HG03354 (cell line): ENCODE measurements at regions not wholly inside any gene's neighbourhood (a gene's known extent, or its start where the extent isn't known, plus 50 kb on each side); places are given as distances from the start of the nearest gene placed in this dataset.
"Not testable (repeated sequence)": the region's sequence is repeated elsewhere in the genome, so short reads cannot be mapped to it uniquely, and the experiment has no call there.

ENCODE experiments used
- ATAC-seq: cut with Tn5 transposase; IDR thresholded peaks from one replicate; pipeline ENCODE4 v1.9.1; 2021; ENCODE audit warnings: mild to moderate bottlenecking; ENCODE audit not compliant: unreplicated experiment, poor library complexity, severe bottlenecking

DNA sequence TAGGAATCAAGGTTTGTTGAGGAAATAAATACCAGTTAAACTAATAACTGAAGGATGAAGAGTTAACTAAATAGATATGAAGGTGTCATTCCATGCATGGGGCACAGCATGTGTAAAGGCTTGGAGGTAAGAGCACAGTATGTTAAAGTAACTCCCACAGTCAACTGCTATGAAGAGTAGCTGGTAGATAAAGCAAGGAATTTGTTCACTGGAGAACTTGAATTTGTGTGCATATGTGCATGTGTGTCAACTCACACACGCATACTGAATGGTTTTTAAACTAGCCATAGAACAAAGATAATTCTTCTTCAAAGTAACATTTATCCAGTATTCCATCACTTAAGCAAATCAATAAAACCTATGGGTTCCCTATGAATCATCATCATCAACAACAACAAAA is 135.9 kb downstream of the FAM76B start:
- ATAC-seq: no peak

GRCh38 chr11:95653099-95653498 is 136.5 kb downstream of the FAM76B start:
- no peak for ATAC-seq

GRCh38 chr11:95652002-95652472 is 137.5 kb downstream of the FAM76B start:
- no peak for ATAC-seq

- no peak for ATAC-seq
Observed at GRCh38 chr11:95650276-95650675, 139.3 kb downstream of the FAM76B start.

DNA sequence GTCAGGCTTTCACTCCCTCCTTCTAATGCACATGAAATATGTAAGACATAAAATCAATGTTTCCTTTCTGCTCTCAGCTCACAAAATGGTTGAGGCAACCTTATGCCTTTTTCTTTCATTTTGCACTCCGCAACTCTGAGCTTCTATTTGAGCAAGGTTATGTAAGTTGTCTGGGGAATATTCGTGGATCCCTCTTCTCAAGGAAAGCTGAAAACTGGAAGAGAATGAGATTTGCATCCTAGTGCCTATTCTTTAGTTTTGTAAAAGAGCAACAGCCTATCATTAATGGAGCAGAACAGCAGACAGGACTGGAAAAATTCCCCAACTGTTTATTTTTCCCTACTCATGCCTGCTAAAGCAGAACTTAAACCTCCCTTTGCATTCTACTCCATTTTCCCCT is 141.7 kb downstream of the FAM76B start:
- ATAC-seq: no peak

- no peak for ATAC-seq
Observed at GRCh38 chr11:95647355-95647754, 142.2 kb downstream of the FAM76B start.

- peak; percentile 100 for ATAC-seq
Observed at GRCh38 chr11:95641495-95641894, 148.1 kb downstream of the FAM76B start.

DNA sequence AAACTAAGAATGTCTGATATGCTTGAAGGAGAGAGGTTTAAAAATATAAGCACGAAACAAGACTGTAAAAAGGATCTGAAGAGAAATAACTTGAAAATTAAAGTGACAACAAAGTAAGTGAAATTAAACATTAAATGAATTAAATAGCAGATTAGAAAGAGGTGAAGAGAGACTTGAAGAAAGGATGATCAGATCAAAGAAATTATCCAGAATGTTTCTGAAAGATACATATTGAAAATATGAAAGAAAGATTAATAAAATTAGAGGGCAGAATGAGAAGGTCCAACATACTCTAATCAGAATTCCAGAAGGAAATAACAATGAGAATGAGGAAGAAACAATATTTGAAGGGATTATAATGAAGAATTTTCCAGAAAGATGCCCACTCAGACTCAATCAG is 151.1 kb downstream of the FAM76B start:
- ATAC-seq: no peak

DNA sequence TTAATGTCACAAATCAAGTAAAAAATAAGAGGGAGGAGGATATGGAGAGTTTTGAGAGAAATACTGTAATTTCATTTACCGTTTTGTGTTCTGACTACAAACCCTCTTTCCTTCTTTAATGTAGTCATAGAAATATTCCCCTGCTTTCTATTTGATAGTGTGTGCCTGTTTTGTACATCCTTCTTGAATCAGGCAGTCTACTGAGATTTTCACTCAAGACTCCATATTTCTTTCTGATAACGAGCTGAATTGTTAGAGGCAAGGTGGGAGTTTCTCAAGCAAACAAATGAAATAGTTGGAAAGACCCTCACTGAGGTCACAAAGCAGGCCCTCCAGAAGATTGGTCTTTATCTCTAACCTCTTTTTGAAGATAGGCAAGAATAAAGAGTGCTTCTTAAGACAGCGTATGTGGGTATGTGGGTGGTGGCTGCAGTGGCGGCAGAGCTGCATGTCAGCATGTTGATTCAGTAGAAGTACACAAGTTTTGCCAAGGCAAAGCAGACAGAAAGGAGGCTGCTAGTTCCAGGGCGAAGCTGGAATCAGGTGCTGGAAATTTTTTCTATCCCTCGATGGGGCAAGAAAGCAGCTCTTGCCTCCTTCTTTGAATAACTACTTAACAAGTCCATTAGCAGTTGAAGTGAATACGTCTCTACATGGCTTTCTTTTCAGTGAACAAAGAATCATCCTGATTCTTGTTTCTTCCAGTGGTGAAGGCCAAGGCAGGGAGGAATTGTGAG is 164.2 kb downstream of the FAM76B start:
- no peak for ATAC-seq

DNA sequence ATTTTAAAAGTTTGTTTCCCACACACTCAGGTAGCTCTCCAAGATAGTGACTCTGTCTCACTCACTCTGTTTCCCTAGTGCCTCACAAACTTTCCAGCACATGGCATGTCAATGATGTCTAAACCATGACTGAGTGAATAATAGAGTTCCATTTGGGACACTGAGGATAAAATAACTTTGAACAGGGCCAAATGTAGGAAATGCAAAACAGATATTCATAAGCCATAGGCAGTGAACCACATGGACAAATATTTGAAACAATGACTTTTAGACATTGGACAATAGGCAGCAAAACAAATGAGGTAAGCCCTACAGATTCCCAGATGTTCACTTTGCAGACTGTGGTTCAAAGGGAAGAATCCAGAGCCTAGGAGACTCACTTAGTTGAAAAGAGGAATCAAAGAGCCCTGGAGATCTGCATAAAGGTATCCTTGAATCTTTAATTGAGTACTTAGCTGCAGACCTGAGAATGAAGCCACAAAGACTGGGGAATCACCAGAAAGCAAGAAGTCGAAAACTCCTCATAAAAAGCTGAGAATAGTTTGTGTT is 173.3 kb downstream of the FAM76B start:
- ATAC-seq: no peak

DNA sequence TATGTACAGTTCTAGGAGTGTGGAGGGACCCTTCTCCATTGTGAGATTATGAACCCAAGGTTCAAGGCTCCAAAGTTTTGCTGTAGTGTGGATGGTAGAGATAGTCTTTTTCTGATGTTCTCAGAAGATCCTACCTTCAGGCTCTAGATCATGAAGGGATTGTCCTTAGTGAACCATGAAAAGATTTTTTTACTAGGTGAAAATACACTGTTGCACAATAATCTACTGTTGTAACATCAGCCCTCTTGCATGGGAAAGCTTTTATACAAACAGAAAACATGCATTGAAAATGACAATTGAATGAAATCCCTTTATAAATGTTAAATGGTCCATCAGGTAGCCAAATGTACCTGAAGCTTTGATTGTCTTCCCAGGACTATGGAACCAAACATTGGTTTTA is 177.8 kb downstream of the FAM76B start:
- ATAC-seq: no peak

- not testable (repeated sequence) for ATAC-seq
Observed at GRCh38 chr11:95610185-95610584, 179.4 kb downstream of the FAM76B start.

DNA sequence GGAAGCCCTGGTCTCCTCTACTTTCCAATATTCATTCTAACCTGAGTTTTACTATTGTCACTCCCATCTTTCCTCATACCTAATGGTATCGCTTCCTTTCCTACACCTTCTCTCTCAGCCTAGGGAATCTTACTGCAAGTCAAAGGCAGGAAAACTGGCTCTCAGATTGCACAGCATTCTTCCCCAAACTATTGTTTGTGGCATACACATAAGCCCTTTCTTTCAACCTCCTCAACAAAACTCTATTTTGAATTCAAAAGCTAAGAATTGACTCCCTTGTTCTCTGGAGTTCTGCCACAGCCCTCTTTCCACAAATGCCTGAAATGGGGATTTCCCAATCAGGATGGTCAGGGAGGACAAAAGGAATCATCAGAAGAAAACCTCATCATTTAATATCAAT is 181.5 kb downstream of the FAM76B start:
- no peak for ATAC-seq

- no peak for ATAC-seq
Observed at GRCh38 chr11:95606824-95607223, 182.8 kb downstream of the FAM76B start.

DNA sequence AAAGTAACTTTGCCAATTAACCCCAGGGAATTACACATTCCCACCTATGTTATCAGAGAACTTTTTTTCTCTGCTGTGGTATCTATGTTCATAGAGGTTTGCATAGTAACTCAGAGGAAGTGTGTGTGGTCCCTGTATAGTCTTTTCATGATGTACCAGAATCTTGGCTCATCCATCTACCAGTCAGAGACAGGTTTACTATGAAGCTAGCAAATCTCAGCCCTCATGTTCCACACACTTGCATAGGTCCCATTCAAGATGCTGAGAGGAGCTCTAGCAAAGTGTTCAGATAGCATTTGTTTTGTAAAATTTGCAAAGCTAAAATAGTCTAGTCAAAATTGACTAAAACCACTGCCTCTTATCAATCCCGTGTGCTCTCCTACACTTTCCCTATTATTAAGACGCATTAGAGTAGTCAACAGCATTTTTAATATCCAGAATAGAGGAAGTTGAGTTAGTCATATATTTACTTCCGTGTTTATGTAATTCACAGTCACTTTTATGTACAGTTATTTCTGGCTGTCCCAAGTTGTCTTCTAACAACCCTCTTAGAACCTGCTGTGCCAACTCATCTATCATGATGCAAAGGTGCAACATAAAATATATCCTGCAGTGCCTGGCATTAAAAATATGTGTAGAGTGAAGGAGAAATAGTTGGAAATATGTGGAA is 184.2 kb downstream of the FAM76B start:
- no peak for ATAC-seq

DNA sequence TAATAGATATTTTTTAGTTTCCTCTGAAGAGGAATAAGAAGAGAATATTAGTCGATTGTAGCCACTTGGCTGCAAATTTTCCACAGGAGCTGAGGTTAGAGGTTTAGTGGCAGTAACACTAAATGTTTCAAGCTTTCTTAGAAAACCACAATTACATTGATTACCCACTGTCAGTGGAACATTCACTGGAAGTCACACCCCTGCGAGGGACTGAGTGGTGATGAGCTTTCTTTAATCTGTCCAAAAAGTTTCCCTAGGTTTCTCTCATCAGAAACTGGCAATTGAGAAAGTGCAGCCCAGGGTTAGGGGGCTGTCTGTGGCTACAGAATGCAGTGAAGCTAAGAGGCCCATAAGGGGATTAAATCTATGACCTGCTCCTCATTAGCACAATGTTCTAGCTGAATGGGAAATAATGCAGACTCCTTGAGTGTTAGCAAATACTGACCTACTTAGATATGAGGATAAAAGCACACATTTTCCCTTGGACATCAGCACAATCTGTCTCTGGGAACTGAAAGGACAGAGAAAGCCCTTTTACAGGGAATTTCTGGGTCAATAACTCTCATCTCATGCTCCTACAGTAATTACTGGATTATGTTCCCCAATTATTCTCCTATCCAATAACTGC is 189.5 kb downstream of the FAM76B start:
- ATAC-seq: no peak

GRCh38 chr11:95595973-95596489 is 193.6 kb downstream of the FAM76B start:
- no peak for ATAC-seq

- ATAC-seq: no peak
Observed at GRCh38 chr11:95595541-95595940, 194.0 kb downstream of the FAM76B start.

- no peak for ATAC-seq
Observed at GRCh38 chr11:95593111-95593510, 196.5 kb downstream of the FAM76B start.

DNA sequence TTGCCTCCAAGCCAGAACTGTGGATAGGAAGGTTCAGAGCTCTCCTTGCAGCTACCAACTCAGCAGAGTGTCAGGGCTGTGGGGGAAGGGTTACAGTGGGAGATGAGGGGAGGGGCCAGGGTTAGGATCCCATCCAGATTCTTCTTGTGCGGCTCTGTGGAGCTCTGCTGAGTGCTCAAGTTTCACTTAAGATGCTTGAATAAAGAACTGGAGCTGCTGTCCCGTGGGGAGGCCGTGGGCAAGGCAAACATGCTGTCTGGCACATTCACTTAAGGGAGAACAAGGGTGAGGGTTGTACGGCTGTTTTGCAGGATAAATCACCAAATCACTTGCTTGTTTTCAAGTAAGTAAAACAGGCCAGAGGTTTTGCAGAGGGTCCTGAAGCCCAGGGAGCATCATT is 197.1 kb downstream of the FAM76B start:
- no peak for ATAC-seq
